ENCODE measurements at regions not wholly inside any gene's neighbourhood (a gene's known extent, or its start where the extent isn't known, plus 50 kb on each side); places are given as distances from the start of the nearest gene placed in this dataset.

- Histone ChIP-seq H3K36me3 (ENCODE audit: insufficient read depth, insufficient read length, low read length) (no peaks in the 10 kb centered on the region), H3K9ac (ENCODE audit: insufficient read length, low read depth) (no peak overlapping the region), H3K27me3 (ENCODE audit: insufficient read depth, insufficient read length) (no peaks in the 10 kb centered on the region), H3K9me3 (ENCODE audit: insufficient read depth, low read length) (no peaks in the 10 kb centered on the region), H3K4me1 (ENCODE audit: insufficient read depth, insufficient read length) (peaks cover 19% of the 10 kb centered on the region), H3K4me3 (ENCODE audit: insufficient read length, low read depth) (no peak overlapping the region)
- no peak for TF ChIP-seq SUZ12 (IDR thresholded peaks at IDR 0.05; ENCODE audit: extremely low read depth, insufficient read depth, insufficient read length)
- TF ChIP-seq YY1 (IDR thresholded peaks at IDR 0.05; ENCODE audit: insufficient read depth, insufficient read length) = no peak
- no peak for TF ChIP-seq ZNF274 (IDR thresholded peaks at IDR 0.05; ENCODE audit: low read depth, low read length)
- DNase-seq (ENCODE audit: low read depth, low spot score) = no peak
Measured at GRCh38 chr1:29439615-29440014, 203.3 kb downstream of the PTPRU start.

GRCh38 chr1:29438991-29439390 is 202.7 kb downstream of the PTPRU start:
- H3K27me3 ChIP-seq (ENCODE audit: insufficient read depth, insufficient read length) = no peaks in the 10 kb centered on the region
- H3K9ac ChIP-seq (ENCODE audit: insufficient read length, low read depth) = no peak overlapping the region
- H3K4me1 ChIP-seq (ENCODE audit: insufficient read depth, insufficient read length) = peaks cover 13% of the 10 kb centered on the region
- DNase-seq (ENCODE audit: low read depth, low spot score) = no peak
- H3K36me3 ChIP-seq (ENCODE audit: insufficient read depth, insufficient read length, low read length) = no peaks in the 10 kb centered on the region
- no peak for TF ChIP-seq ZNF274 (IDR thresholded peaks at IDR 0.05; ENCODE audit: low read depth, low read length)
- no peak for TF ChIP-seq YY1 (IDR thresholded peaks at IDR 0.05; ENCODE audit: insufficient read depth, insufficient read length)
- no peak for TF ChIP-seq SUZ12 (IDR thresholded peaks at IDR 0.05; ENCODE audit: extremely low read depth, insufficient read depth, insufficient read length)
- no peaks in the 10 kb centered on the region for H3K9me3 ChIP-seq (ENCODE audit: insufficient read depth, low read length)
- no peak overlapping the region for H3K4me3 ChIP-seq (ENCODE audit: insufficient read length, low read depth)

GRCh38 chr1:29437946-29438345 is 201.6 kb downstream of the PTPRU start:
- H3K4me1 ChIP-seq (ENCODE audit: insufficient read depth, insufficient read length) = peaks cover 4% of the 10 kb centered on the region
- no peak overlapping the region for H3K9ac ChIP-seq (ENCODE audit: insufficient read length, low read depth)
- no peaks in the 10 kb centered on the region for H3K9me3 ChIP-seq (ENCODE audit: insufficient read depth, low read length)
- H3K27me3 ChIP-seq (ENCODE audit: insufficient read depth, insufficient read length) = no peaks in the 10 kb centered on the region
- no peak overlapping the region for H3K4me3 ChIP-seq (ENCODE audit: insufficient read length, low read depth)
- no peak for TF ChIP-seq ZNF274 (IDR thresholded peaks at IDR 0.05; ENCODE audit: low read depth, low read length)
- TF ChIP-seq SUZ12 (IDR thresholded peaks at IDR 0.05; ENCODE audit: extremely low read depth, insufficient read depth, insufficient read length) = no peak
- TF ChIP-seq YY1 (IDR thresholded peaks at IDR 0.05; ENCODE audit: insufficient read depth, insufficient read length) = no peak
- no peaks in the 10 kb centered on the region for H3K36me3 ChIP-seq (ENCODE audit: insufficient read depth, insufficient read length, low read length)
- DNase-seq (ENCODE audit: low read depth, low spot score) = no peak

GRCh38 chr1:29436181-29436785 is 200.0 kb downstream of the PTPRU start:
- peaks cover 4% of the 10 kb centered on the region for H3K4me1 ChIP-seq (ENCODE audit: insufficient read depth, insufficient read length)
- TF ChIP-seq YY1 (IDR thresholded peaks at IDR 0.05; ENCODE audit: insufficient read depth, insufficient read length) (no peak), ZNF274 (IDR thresholded peaks at IDR 0.05; ENCODE audit: low read depth, low read length) (no peak), SUZ12 (IDR thresholded peaks at IDR 0.05; ENCODE audit: extremely low read depth, insufficient read depth, insufficient read length) (no peak)
- DNase-seq (ENCODE audit: low read depth, low spot score) = no peak
- H3K27me3 ChIP-seq (ENCODE audit: insufficient read depth, insufficient read length) = no peaks in the 10 kb centered on the region
- no peak overlapping the region for H3K9ac ChIP-seq (ENCODE audit: insufficient read length, low read depth)
- H3K4me3 ChIP-seq (ENCODE audit: insufficient read length, low read depth) = no peak overlapping the region
- H3K9me3 ChIP-seq (ENCODE audit: insufficient read depth, low read length) = no peaks in the 10 kb centered on the region; the same call in 1 of the 2 replicates
- H3K36me3 ChIP-seq (ENCODE audit: insufficient read depth, insufficient read length, low read length) = no peaks in the 10 kb centered on the region

GRCh38 chr1:29433830-29434229 is 197.5 kb downstream of the PTPRU start:
- H3K9me3 ChIP-seq (ENCODE audit: insufficient read depth, low read length) = peaks cover 6% of the 10 kb centered on the region; the same call in 1 of the 2 replicates
- H3K27me3 ChIP-seq (ENCODE audit: insufficient read depth, insufficient read length) = no peaks in the 10 kb centered on the region
- no peak overlapping the region for H3K9ac ChIP-seq (ENCODE audit: insufficient read length, low read depth)
- no peaks in the 10 kb centered on the region for H3K36me3 ChIP-seq (ENCODE audit: insufficient read depth, insufficient read length, low read length)
- TF ChIP-seq SUZ12 (IDR thresholded peaks at IDR 0.05; ENCODE audit: extremely low read depth, insufficient read depth, insufficient read length) = no peak
- H3K4me1 ChIP-seq (ENCODE audit: insufficient read depth, insufficient read length) = peaks cover 4% of the 10 kb centered on the region
- no peak overlapping the region for H3K4me3 ChIP-seq (ENCODE audit: insufficient read length, low read depth)
- no peak for DNase-seq (ENCODE audit: low read depth, low spot score)

- no peak for TF ChIP-seq YY1 (IDR thresholded peaks at IDR 0.05; ENCODE audit: insufficient read depth, insufficient read length)
- no peak for TF ChIP-seq SUZ12 (IDR thresholded peaks at IDR 0.05; ENCODE audit: extremely low read depth, insufficient read depth, insufficient read length)
- no peak for TF ChIP-seq ZNF274 (IDR thresholded peaks at IDR 0.05; ENCODE audit: low read depth, low read length)
- Histone ChIP-seq H3K9ac (ENCODE audit: insufficient read length, low read depth) (no peak overlapping the region), H3K27me3 (ENCODE audit: insufficient read depth, insufficient read length) (no peaks in the 10 kb centered on the region), H3K36me3 (ENCODE audit: insufficient read depth, insufficient read length, low read length) (no peaks in the 10 kb centered on the region), H3K4me3 (ENCODE audit: insufficient read length, low read depth) (no peak overlapping the region), H3K9me3 (ENCODE audit: insufficient read depth, low read length) (peaks cover 10% of the 10 kb centered on the region; the same call in 1 of the 2 replicates), H3K4me1 (ENCODE audit: insufficient read depth, insufficient read length) (no peaks in the 10 kb centered on the region)
- DNase-seq (ENCODE audit: low read depth, low spot score) = no peak
Measured at GRCh38 chr1:29431138-29431537, 194.8 kb downstream of the PTPRU start.

GRCh38 chr1:29429656-29430055 is 193.3 kb downstream of the PTPRU start:
- no peak for DNase-seq (ENCODE audit: low read depth, low spot score)
- Histone ChIP-seq H3K27me3 (ENCODE audit: insufficient read depth, insufficient read length) (no peaks in the 10 kb centered on the region), H3K9ac (ENCODE audit: insufficient read length, low read depth) (no peak overlapping the region), H3K9me3 (ENCODE audit: insufficient read depth, low read length) (peaks cover 10% of the 10 kb centered on the region; the same call in 1 of the 2 replicates), H3K36me3 (ENCODE audit: insufficient read depth, insufficient read length, low read length) (no peaks in the 10 kb centered on the region), H3K4me3 (ENCODE audit: insufficient read length, low read depth) (no peak overlapping the region), H3K4me1 (ENCODE audit: insufficient read depth, insufficient read length) (peaks cover 4% of the 10 kb centered on the region)
- TF ChIP-seq SUZ12 (IDR thresholded peaks at IDR 0.05; ENCODE audit: extremely low read depth, insufficient read depth, insufficient read length) (no peak), YY1 (IDR thresholded peaks at IDR 0.05; ENCODE audit: insufficient read depth, insufficient read length) (no peak)

All from NT2/D1 (cell line).